A204.1 (cell line): ENCODE measurements at regions not wholly inside any gene's neighbourhood (a gene's known extent, or its start where the extent isn't known, plus 50 kb on each side); places are given as distances from the start of the nearest gene placed in this dataset.
"Not testable (repeated sequence)": the region's sequence is repeated elsewhere in the genome, so short reads cannot be mapped to it uniquely, and the experiment has no call there.

Experiments
- FAIRE-seq: peaks from 2 replicates; lab custom pipeline; 2012; peaks lifted over from hg19 to GRCh38; lab: Jason Lieb, UNC

- FAIRE-seq: not testable (repeated sequence)
These were observed 60.7 kb upstream of the PPP2R2D start for GRCh38 chr10:131839880-131840787.

GRCh38 chr10:131840788-131841118, 60.1 kb upstream of the PPP2R2D start:
- FAIRE-seq: no peak

DNA sequence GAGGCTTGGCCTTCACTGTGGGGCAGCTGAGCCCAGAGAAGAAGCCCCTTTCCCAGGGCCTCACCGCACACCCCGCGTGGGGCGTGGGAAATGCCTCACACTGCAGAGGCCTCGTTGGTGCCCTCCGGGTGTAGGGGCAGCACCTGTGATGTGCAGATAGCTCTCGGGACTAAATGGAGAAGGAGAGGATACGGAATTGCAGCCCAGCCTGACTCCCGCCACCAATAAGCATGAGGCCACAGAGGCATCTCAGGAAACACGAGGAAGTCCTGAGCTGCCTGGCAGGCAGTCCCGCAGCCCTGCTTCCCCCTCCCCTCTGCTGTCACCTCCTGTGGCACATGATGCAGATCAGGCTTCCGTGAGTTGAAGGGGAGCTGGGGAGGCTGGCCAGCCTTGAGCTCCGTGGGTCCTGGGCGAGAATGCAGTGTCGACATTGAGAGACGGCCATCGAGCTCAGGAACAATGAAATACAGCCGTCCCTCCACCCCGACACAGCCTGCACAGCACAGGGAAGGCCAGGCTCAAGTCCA, 59.6 kb upstream of the PPP2R2D start:
- no peak for FAIRE-seq

DNA sequence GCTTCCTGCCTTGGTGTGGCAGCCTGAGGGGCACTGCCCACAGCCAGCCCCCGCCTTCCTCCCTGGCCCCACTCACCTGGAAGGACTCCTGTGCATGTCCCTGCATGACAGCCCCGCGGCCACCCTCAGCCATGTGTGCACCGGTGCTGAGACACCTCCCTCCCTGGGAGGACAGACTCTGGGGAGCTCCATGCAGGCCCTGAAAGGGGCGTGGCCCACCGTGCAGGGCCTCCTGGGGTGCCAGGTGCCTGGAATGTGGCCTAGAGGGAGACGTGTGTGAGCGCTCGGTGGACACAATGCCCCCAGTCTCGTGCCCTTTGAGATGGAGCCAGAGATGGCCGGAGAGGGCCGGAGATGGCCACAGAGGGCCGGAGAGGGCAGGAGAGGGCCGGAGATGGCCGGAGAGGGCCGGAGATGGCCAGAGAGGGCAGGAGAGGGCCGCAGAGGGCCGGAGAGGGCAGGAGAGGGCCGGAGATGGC, 59.1 kb upstream of the PPP2R2D start:
- no peak for FAIRE-seq

GRCh38 chr10:131842351-131843088, 58.3 kb upstream of the PPP2R2D start:
- FAIRE-seq: no peak

DNA sequence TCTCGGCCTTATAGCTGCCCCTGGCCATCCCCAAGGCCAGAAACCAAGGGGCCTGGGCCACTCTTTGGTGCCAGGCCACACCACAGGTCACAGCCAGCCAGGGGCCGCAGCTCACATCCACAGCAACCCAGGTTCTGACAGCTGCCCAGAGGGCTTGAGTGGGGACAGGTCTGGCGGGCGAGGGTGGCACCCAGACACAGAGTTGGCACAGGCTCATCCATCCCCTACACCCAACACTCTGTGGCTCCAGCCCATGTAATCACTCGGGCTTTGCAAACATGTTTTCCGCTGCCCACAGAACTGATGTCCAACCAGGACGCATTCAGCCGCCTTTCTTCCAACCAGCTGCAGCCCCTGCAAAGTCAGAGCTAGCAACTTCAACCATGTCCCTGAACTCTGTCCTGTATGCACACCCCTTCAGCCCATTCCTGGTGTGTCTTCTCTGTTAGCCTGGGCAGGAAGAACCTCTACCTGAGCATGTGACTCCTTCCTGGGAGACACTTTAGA, 57.7 kb upstream of the PPP2R2D start:
- FAIRE-seq: no peak

DNA sequence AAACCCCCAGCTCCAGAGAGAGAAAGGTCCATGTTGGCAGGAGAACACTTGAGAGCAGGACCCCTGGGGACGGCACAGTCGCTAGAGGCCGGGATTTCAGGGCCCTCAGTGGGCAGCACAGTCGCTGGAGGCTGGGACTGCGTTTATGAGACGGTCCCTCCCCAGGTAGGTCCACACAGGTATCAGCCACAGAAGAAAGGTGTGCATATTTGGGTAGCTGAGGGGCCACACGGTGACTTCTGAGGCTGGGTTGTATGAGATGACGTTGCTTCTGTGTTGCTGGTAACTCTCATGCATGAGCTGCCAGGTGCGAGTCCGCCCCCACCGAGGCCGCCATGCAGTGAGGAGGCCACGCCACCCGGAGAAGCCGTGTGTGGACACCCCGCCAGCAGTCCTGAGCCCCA, 56.9 kb upstream of the PPP2R2D start:
- no peak for FAIRE-seq

GRCh38 chr10:131844529-131845084, 56.2 kb upstream of the PPP2R2D start:
- no peak for FAIRE-seq

- no peak for FAIRE-seq
These were observed 55.1 kb upstream of the PPP2R2D start for GRCh38 chr10:131845505-131846239.

DNA sequence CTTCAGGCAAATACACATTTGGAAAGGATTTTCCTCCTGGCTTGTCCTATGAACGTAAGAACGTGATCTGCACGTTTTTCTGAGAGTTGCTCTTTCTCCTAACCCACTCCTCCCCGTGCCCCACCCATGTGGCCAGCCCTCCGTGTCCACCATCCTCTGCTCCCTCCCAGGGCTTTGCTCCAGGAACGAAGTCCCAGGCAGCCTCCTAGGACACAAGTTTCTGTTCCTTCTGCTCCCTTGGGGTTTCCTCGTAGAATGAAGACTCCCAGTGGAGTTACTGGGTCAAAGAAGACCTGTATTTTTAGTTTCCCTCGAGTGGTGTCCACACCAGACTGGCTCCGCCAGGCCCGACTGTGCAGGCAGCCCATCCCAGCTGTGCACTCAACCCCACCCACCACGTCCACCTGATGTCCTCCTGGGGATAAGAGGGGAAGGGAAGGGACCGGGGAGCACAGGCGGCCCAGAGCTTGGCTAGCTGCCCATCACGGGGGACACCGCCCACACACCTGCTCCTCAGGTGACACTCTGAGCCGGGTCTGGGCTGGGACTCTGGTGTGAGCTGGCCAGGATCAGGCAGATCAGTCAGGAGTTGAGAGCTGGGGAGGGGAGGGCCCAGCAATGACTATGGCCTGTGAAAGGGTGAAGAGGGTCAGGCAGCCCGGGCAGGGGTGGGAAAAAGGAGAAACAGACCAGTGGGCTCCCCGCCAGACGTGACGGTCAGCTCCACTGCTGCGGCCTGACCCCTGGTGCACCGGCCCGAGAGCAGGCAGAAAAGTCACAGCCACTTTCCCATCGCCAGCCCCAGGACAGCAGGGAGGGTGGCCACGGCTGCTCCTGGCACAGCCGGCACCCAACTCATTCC, 54.3 kb upstream of the PPP2R2D start:
- FAIRE-seq: no peak

GRCh38 chr10:131847241-131847783, 53.5 kb upstream of the PPP2R2D start:
- FAIRE-seq: no peak

- no peak for FAIRE-seq
These were observed 52.5 kb upstream of the PPP2R2D start for GRCh38 chr10:131848296-131848695.

- FAIRE-seq: no peak
These were observed 51.8 kb upstream of the PPP2R2D start for GRCh38 chr10:131848741-131849590.

DNA sequence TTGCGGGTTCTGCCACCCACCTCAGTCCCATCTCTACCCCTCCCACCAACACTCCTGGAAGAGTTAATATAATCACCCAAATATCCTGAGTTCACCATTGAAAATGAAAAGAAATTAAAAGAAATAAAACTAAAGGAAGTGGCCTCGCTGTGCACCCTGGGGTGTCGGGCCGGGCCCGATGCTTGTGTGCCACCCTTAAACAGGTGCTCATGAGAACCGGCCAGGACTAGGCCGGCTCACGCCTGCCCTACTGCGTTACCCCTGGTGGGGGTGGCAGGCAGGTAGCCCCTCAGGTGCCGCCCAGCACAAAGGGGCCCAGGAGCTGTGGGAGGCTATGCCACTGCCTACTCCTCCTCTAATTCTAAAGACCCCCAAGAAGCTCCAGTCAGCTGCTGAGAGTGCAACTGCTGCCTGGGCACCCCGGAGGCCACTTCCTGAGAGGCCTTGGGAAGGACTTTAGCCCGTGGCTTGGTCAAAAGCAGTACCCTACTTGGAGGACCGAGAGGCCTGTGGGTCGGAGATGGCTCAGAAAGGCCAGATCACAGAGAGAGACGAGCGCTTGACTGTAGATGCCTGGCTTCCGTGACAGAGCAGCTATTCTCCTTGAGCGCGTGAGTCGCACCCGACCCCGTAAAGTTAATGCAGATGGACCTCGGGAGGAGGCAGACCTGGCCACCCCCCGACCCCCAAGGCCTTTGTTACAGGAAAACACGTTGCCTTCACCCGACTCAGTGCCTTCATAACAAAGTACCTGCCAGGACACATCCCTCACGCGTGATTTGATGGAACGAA, 51.0 kb upstream of the PPP2R2D start:
- no peak for FAIRE-seq

GRCh38 chr10:131850383-131850870, 50.4 kb upstream of the PPP2R2D start:
- no peak for FAIRE-seq
